Mesodermal cell (in vitro differentiated cells): ENCODE measurements at regions not wholly inside any gene's neighbourhood (a gene's known extent, or its start where the extent isn't known, plus 50 kb on each side); places are given as distances from the start of the nearest gene placed in this dataset.

Experiments used
- H3K27ac ChIP-seq: 2 replicates; pipeline ENCODE4 v1.7.0; 2013; ENCODE audit warnings: mild to moderate bottlenecking, low read depth, low read length, moderate library complexity; ENCODE audit not compliant: severe bottlenecking
- H3K36me3 ChIP-seq: 2 replicates; pipeline ENCODE4 v1.7.1; 2013; ENCODE audit warnings: mild to moderate bottlenecking, low read length, moderate library complexity; ENCODE audit not compliant: control insufficient read depth, insufficient read depth
- H3K4me1 ChIP-seq: one replicate; pipeline ENCODE4 v1.7.1; 2013; ENCODE audit warnings: mild to moderate bottlenecking, low read length; ENCODE audit not compliant: insufficient read depth, control insufficient read depth, poor library complexity, severe bottlenecking
- H3K4me3 ChIP-seq: 2 replicates; pipeline ENCODE4 v1.7.0; 2013; ENCODE audit warnings: low read length, control low read depth, mild to moderate bottlenecking; ENCODE audit not compliant: insufficient read depth, poor library complexity, severe bottlenecking; ENCODE audit errors: extremely low read depth
- H3K9me3 ChIP-seq: 2 replicates; pipeline ENCODE4 v1.7.1; 2013; ENCODE audit warnings: mild to moderate bottlenecking, low read length, moderate library complexity; ENCODE audit not compliant: control insufficient read depth
- WGBS, 2 experiments: methylation state at CpG; one replicate each; pipeline ENCODE4 v1.1.5; 2013; ENCODE audit warnings: missing lambda C conversion rate in 2 of 2; ENCODE audit not compliant: insufficient coverage in 2 of 2; 5-methylcytosine and 5-hydroxymethylcytosine counted together

DNA sequence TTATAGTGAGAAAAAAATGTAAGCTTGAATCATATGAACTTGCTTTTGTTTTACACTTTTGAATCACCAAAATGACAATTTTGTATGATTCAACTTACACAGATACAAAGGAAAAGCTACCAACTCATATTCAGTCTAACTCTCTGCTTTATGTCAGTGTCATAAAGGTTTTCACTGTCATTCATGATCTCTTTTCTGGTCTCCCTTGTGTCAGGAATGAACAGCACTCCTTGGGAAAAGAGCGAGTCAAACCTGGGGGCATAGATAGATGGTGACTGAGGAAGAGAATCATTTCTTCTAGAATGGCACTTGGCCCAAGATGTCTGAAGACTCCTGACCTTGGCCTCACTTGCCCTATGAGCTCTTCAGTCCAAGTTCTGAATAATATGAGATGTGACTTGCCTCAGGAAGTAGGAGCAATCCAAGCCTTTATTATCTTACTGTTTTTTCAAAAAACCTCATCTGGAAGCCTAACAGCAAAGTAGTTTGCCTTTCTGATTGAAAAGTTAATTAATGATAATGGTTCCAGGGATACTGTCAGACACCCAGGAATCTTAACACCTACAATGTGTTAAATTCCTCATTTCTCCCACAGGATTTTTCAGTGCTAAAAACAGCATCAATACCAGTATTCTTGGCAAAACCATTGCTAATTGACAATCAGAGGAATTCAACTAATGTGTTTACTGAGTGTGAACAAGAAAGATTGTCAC, 270.0 kb upstream of the HSF2 start:
- Histone ChIP-seq H3K4me3 (no peak overlapping the region), H3K36me3 (no peaks in the 10 kb centered on the region), H3K9me3 (no peaks in the 10 kb centered on the region), H3K27ac (no peak overlapping the region), H3K4me1 (no peaks in the 10 kb centered on the region)
- no CpG with 5 or more reads among the region's 1 CpG for WGBS, 2 experiments

DNA sequence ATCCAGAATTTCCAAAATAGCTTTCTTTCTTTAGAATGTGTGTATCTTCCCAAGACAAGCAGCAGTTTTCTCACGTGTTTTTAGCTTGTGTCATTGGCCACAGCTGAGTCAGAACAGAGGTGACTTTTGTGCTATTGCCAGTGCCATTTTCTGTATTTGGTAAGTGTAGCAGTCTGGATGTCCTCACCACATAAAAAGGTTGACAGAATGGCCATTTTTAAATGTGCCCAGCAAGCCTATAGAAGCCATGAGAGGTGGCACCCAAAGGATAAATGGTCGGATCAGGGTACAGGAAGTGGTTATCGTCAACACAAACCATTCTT, 269.5 kb upstream of the HSF2 start:
- H3K4me3 ChIP-seq: no peak overlapping the region

DNA sequence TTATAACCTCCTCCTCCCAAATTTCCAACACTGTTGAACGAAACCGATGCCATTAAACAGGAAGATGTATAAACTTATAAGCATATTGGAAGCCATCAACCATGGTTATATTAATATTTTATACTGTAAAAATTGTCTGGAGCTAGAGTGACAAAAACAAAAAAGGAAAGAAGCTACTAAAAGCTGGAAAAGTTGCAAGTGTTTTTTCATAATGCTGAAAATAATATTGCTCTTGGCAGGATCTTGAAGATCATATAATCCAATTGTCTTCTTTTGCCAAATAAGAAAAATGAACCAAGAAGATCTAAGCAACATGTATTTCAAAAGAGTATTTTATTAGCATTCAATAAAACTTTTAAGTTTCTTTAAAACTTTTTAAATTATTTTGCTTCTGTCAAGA, 268.9 kb upstream of the HSF2 start:
- Histone ChIP-seq H3K9me3 (no peaks in the 10 kb centered on the region), H3K4me1 (no peaks in the 10 kb centered on the region), H3K36me3 (no peaks in the 10 kb centered on the region), H3K4me3 (no peak overlapping the region), H3K27ac (no peak overlapping the region)
- WGBS, 2 experiments: no CpG with 5 or more reads among the region's 2 CpGs

More for the DNA sequence above, 269.5 kb upstream of the HSF2 start:
- Histone ChIP-seq H3K9me3 (no peaks in the 10 kb centered on the region), H3K36me3 (no peaks in the 10 kb centered on the region), H3K27ac (no peak overlapping the region), H3K4me1 (no peaks in the 10 kb centered on the region)
- 60% methylated on average over 1 of the region's 3 CpGs; no CpG with 5 or more reads in 1 of the 2 experiments for WGBS, 2 experiments

DNA sequence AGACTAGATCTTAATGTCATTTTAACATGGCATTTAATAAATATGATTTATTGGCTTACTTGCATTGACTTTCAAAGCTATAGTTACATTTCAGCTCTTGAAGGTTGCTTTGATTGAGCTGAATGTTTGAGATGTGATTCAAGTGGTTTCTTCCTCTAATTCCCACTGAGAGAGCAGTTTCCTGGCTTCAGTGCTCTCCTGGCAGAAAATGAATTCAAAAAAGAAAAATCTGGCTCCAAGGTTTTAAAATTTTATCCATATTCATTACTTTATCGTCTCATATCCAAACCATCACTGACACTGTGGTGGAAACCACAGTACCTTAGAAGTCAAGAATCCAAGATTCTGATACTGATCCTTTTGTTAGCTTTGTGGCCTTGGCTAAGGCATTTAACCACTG, 263.1 kb upstream of the HSF2 start:
- 100% methylated on average over 1 of the region's 1 CpG for WGBS, 2 experiments
- no peaks in the 10 kb centered on the region for H3K4me1 ChIP-seq
- H3K4me3 ChIP-seq: no peak overlapping the region

DNA sequence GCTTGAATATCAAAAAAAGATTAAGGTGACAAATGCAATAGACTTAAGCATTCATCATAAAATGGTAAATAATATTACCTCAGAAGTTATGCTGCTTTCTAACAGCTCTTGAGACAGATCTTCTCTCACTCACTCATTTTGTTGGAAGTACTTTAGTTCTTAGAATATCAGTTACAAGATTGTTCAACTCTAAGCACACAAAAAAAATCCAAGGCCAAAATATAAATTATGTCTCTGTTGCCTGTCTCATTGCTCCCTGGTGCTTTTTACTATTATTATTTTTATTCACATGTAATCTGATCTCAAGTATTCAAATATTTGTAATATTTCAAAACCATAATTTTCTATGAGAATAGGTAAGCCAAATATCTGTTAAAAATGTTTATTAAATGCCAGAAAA, 259.4 kb upstream of the HSF2 start:
- H3K4me1 ChIP-seq: no peaks in the 10 kb centered on the region
- H3K9me3 ChIP-seq: no peaks in the 10 kb centered on the region
- no peak overlapping the region for H3K4me3 ChIP-seq
- H3K27ac ChIP-seq: no peak overlapping the region
- no peaks in the 10 kb centered on the region for H3K36me3 ChIP-seq

More for the DNA sequence above, 263.1 kb upstream of the HSF2 start:
- Histone ChIP-seq H3K27ac (no peak overlapping the region), H3K36me3 (no peaks in the 10 kb centered on the region), H3K9me3 (no peaks in the 10 kb centered on the region)

DNA sequence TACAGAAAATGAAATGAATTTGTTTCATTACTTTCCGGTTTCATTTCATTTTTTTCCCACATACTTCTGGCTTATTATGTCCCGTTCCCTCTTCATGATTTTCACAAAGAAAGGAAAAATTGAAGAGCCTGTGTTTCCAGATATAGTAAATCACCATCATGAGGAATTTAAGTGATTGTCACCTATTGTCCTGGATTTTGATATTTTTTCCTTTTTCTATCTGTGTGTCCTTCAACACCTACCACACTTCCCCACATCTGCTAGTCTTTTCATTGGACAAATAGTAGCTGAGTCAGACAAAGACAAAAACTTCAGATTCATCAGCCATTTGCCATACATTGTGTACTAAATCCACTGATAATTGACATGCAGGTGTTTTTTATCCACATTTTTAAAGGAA, 258.2 kb upstream of the HSF2 start:
- no CpG with 5 or more reads among the region's 2 CpGs for WGBS, 2 experiments
- no peak overlapping the region for H3K4me3 ChIP-seq

DNA sequence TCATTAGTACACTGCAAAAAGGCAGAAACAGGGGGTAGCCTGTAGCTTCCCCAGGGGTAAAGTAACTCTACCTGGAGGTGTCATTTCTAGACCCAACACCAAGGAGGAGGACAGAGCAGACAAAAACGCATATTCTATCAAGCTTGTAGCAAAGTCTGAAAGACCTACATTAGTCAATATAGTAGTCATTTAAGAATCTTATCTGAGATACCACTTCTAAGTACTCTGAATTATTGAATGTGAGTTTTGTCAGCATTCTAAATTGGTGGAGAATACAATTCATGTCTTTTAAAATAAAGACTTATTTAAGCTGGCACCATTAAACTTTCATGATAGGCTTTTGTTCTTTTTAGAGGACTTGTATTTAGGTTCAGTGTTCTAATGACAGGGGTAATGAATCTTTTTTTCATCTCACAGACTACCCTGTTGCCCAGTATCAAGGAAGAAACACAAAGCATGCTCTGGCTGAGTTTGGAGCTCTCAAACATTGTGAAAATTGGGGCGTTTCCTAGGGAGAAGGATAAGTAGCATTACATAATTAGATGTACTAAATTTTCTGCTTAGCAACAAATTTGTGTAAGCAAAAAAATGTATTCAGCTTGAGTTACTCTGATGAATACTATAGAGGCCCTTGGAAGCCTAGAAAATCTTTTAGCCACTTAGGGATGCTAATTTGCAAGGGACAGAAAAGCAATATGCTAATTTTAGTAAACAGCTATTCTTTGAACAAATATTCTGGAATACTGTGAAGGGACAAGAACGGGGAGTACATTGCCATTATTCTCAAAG, 255.4 kb upstream of the HSF2 start:
- no peak overlapping the region for H3K4me3 ChIP-seq
- no CpG with 5 or more reads among the region's 3 CpGs for WGBS, 2 experiments
- no peaks in the 10 kb centered on the region for H3K4me1 ChIP-seq

More for the DNA sequence above, 258.2 kb upstream of the HSF2 start:
- H3K9me3 ChIP-seq: no peaks in the 10 kb centered on the region
- H3K36me3 ChIP-seq: no peaks in the 10 kb centered on the region
- no peaks in the 10 kb centered on the region for H3K4me1 ChIP-seq
- H3K27ac ChIP-seq: no peak overlapping the region

DNA sequence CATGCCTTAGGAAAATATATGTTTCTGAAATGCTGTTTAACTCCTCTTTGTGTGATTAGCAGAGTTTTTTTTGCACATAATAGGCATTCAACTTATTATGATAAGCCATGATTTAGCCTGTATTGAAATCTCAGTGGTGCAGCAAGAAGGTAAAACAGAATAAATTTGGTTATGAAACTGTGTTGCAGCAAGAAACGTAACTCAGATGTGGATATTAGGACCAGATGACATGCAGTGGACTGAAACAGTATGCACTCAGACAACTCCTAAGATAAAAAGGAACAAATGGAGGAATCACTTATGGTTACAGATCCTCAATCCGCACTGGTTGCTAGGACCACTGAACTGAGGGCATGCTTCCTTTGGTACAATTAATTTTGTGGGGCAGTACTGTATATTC, 254.2 kb upstream of the HSF2 start:
- 83 to 100% methylated on average over 1 of the region's 2 CpGs for WGBS, 2 experiments
- no peaks in the 10 kb centered on the region for H3K9me3 ChIP-seq
- H3K36me3 ChIP-seq: no peaks in the 10 kb centered on the region
- no peak overlapping the region for H3K4me3 ChIP-seq
- no peak overlapping the region for H3K27ac ChIP-seq
- no peaks in the 10 kb centered on the region for H3K4me1 ChIP-seq

More for the DNA sequence above, 255.4 kb upstream of the HSF2 start:
- Histone ChIP-seq H3K36me3 (no peaks in the 10 kb centered on the region), H3K9me3 (no peaks in the 10 kb centered on the region), H3K27ac (no peak overlapping the region)

DNA sequence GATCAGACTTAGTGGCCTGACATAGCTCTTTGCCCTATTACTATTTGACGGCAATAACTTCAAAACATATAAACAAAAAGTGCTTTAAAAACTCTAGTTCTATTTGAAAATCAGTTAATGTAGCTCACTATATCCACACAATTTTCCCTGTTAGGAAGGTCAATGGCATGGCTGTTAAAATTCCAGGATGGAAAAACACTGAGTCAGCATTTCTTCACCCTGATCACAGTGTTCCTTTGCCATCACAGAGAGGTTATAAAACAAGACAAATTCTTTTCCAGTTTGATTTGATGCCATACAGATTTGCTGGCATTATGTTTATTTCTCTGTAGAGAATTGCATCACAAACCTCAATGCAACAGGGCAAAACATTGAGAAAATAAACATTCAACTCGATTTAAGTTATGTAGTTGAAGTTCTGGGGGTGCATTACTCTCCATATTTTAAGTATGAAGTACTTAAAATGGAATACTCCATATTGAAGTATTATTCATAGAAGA, 253.7 kb upstream of the HSF2 start:
- H3K4me3 ChIP-seq: no peak overlapping the region
- no peak overlapping the region for H3K27ac ChIP-seq
- no CpG with 5 or more reads among the region's 2 CpGs for WGBS, 2 experiments
- H3K9me3 ChIP-seq: no peaks in the 10 kb centered on the region
- H3K36me3 ChIP-seq: no peaks in the 10 kb centered on the region
- no peaks in the 10 kb centered on the region for H3K4me1 ChIP-seq

DNA sequence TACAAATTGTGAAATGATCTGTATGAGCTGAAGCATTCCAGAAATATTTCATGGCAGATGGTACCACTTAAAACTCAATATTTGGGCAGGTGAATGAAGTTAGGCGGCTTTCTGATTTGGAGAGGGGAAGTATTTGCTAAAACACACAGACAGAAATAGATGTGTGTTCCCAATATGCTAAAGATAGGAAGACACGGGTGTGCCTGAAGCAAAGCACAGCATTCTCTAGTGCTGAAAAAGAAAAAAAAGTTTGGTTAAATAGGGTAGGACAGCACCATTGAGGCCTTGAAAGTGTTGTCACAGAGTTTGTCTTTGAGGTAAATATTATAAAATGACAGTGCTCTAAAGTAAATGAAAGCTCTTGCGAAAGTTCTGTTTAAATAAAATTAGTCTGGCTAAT, 252.2 kb upstream of the HSF2 start:
- H3K9me3 ChIP-seq: no peaks in the 10 kb centered on the region
- no peaks in the 10 kb centered on the region for H3K36me3 ChIP-seq
- H3K4me3 ChIP-seq: no peak overlapping the region
- no peaks in the 10 kb centered on the region for H3K4me1 ChIP-seq
- no peak overlapping the region for H3K27ac ChIP-seq
- 93 to 98% methylated on average over 3 of the region's 3 CpGs for WGBS, 2 experiments

DNA sequence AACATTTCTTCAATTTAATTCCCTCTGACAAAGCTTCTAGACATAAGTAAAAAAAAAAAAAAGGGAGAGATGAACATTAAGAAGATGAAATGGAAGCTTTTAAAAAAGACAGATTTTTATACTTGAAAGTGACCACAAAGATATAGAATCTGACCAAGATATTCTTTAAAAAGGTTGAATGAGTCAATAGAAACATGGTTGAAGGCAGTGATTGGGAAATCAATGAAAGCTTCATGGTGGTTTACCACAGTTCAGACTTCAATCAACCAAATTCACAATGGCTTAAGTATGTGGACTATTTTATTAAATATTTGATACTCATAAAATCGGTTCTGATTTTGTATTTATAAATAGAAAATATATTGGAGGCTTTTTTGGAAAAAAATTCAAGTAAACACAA, 248.4 kb upstream of the HSF2 start:
- H3K4me3 ChIP-seq: no peak overlapping the region
- WGBS, 2 experiments: no CpG with 5 or more reads among the region's 1 CpG
- no peak overlapping the region for H3K27ac ChIP-seq
- no peaks in the 10 kb centered on the region for H3K4me1 ChIP-seq
- H3K36me3 ChIP-seq: no peaks in the 10 kb centered on the region
- H3K9me3 ChIP-seq: no peaks in the 10 kb centered on the region
